Immature natural killer cell (primary cell): ENCODE measurements at regions not wholly inside any gene's neighbourhood (a gene's known extent, or its start where the extent isn't known, plus 50 kb on each side); places are given as distances from the start of the nearest gene placed in this dataset.

ENCODE experiments used
- DNase-seq, 3 donors: peaks; one replicate each; pipeline ENCODE4 v3.0.0; 2022; ENCODE audit warnings: mixed read lengths in 1 of 3
- H3K27ac Mint-ChIP-seq, 6 donors: one replicate each; pipeline ENCODE4 v1.8.0; 2020; ENCODE audit warnings: mixed read lengths in 6 of 6, mild to moderate bottlenecking in 5 of 6, inconsistent platforms in 4 of 6, moderate library complexity in 3 of 6
- H3K27me3 Mint-ChIP-seq, 3 donors: one replicate each; pipeline ENCODE4 v1.8.0; 2020 to 2021; ENCODE audit warnings: low read depth in 3 of 3, mild to moderate bottlenecking in 3 of 3, mixed read lengths in 3 of 3, moderate library complexity in 3 of 3, inconsistent platforms in 1 of 3
- H3K36me3 Mint-ChIP-seq, 3 donors: one replicate each; pipeline ENCODE4 v1.8.0; 2020; ENCODE audit warnings: mixed read lengths in 3 of 3, inconsistent platforms in 2 of 3, mild to moderate bottlenecking in 2 of 3
- H3K4me1 Mint-ChIP-seq, 2 donors: one replicate each; pipeline ENCODE4 v1.8.0; 2020; ENCODE audit warnings: inconsistent platforms in 2 of 2, mild to moderate bottlenecking in 2 of 2, mixed read lengths in 2 of 2, moderate library complexity in 1 of 2
- H3K4me3 Mint-ChIP-seq, 5 donors: one replicate each; pipeline ENCODE4 v1.8.0; 2020; ENCODE audit warnings: mild to moderate bottlenecking in 5 of 5, mixed read lengths in 5 of 5, inconsistent platforms in 3 of 5, moderate library complexity in 3 of 5
- H3K9me3 Mint-ChIP-seq, 6 donors: one replicate each; pipeline ENCODE4 v1.8.0; 2020; ENCODE audit warnings: mild to moderate bottlenecking in 6 of 6, mixed read lengths in 6 of 6, inconsistent platforms in 4 of 6, moderate library complexity in 3 of 6

DNA sequence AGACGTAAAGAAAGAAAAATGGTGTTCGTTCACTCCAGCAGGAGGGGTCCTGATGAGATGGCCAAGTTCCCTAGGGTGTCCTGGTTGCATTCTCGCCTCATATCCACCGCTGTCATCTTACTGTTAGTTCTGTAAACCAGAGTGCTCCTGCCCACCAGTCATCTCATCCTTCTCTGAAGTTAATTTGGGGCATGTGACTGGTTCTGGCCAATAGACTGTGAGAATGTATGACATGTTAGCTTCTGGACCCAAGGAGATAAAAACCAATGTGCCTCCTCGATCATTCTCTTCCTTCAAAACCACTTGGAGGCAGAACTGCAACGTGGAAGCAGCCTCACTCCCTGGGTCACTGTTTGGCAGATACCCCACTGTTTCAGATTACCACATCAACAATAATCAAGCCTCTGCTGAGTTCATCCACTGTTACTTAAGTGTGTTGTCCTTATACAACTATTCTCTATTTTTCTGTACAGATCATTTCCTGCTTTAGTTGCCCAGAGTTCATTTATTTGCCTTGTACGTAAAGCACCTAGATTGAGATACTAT is 759.1 kb downstream of the TSN start:
- Mint-ChIP-seq H3K4me3 (no peak overlapping the region), H3K27ac (peak overlapping the region in 1 of 6 donors; percentile 22), H3K27me3 (peaks cover 0 to 3% (median 1%) of the 10 kb centered on the region in 3 donors), H3K4me1 (no peaks in the 10 kb centered on the region), H3K9me3 (peaks cover 0 to 26% (median 14%) of the 10 kb centered on the region in 6 donors), H3K36me3 (no peaks in the 10 kb centered on the region)
- no peak for DNase-seq

DNA sequence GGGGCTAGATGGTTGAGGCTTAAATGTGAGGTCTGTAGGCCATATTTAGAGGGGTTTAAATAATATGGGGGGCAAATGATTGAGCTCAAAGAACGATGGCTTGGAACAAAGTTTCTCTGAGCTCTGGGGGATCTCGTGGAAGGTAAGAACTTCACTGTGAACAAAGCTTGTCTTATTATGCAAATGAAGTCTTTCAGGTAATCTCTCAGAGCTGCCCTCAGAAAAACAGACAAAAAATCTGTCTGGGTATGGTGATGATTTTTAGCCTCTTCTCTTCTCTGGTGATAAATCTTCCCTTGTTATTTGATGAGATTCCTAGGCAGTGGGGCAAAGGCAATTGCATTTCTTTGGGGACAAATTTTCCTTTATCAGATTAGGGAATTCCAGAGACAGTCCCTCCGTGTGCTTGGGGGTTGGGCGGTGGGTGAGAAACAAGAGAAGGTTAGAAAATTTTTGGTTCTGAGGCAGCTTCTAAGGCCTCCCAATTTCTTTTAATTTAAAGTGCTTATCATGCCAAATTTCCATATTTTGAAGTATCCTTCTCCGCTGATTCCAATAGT is 760.4 kb downstream of the TSN start:
- peaks cover 0 to 3% (median 1%) of the 10 kb centered on the region in 3 donors for H3K27me3 Mint-ChIP-seq
- H3K4me3 Mint-ChIP-seq = no peak overlapping the region

DNA sequence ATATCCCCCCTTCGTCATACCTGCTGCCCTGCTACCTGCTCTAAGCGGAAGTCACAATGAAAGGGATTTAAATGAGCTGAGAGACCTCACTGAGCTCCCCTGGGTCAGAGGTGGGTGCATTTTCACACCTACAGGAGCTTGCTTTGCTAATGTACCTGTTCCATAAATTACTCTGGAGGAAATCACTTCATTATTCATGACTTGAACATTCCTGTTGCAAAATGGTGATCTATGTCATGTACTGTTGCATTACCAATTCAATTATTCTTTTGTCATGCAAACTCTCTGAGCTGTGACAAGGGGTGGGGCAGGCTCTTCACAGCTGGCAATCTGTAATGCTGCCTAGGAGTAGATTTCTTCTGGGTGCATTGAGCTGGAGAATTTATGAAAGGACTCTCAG is 761.3 kb downstream of the TSN start:
- DNase-seq = no peak
- peaks cover 0 to 18% (median 9%) of the 10 kb centered on the region in 6 donors for H3K9me3 Mint-ChIP-seq
- no peaks in the 10 kb centered on the region for H3K4me1 Mint-ChIP-seq
- H3K27ac Mint-ChIP-seq = no peak overlapping the region
- no peak overlapping the region for H3K4me3 Mint-ChIP-seq
- H3K27me3 Mint-ChIP-seq = peaks cover 0 to 3% (median 1%) of the 10 kb centered on the region in 3 donors
- no peaks in the 10 kb centered on the region for H3K36me3 Mint-ChIP-seq

More for the DNA sequence above, 760.4 kb downstream of the TSN start:
- no peaks in the 10 kb centered on the region for H3K4me1 Mint-ChIP-seq
- H3K27ac Mint-ChIP-seq = no peak overlapping the region
- DNase-seq = no peak
- no peaks in the 10 kb centered on the region for H3K36me3 Mint-ChIP-seq
- H3K9me3 Mint-ChIP-seq = peaks cover 0 to 23% (median 11%) of the 10 kb centered on the region in 6 donors

- H3K9me3 Mint-ChIP-seq = peaks cover 0 to 15% (median 6%) of the 10 kb centered on the region in 6 donors
- no peaks in the 10 kb centered on the region for H3K4me1 Mint-ChIP-seq
- H3K27me3 Mint-ChIP-seq = peaks cover 0 to 3% (median 2%) of the 10 kb centered on the region in 3 donors
- H3K27ac Mint-ChIP-seq = no peak overlapping the region
- H3K36me3 Mint-ChIP-seq = no peaks in the 10 kb centered on the region
- no peak overlapping the region for H3K4me3 Mint-ChIP-seq
- DNase-seq = no peak
Measured at GRCh38 chr2:122519366-122519765, 763.9 kb downstream of the TSN start.

DNA sequence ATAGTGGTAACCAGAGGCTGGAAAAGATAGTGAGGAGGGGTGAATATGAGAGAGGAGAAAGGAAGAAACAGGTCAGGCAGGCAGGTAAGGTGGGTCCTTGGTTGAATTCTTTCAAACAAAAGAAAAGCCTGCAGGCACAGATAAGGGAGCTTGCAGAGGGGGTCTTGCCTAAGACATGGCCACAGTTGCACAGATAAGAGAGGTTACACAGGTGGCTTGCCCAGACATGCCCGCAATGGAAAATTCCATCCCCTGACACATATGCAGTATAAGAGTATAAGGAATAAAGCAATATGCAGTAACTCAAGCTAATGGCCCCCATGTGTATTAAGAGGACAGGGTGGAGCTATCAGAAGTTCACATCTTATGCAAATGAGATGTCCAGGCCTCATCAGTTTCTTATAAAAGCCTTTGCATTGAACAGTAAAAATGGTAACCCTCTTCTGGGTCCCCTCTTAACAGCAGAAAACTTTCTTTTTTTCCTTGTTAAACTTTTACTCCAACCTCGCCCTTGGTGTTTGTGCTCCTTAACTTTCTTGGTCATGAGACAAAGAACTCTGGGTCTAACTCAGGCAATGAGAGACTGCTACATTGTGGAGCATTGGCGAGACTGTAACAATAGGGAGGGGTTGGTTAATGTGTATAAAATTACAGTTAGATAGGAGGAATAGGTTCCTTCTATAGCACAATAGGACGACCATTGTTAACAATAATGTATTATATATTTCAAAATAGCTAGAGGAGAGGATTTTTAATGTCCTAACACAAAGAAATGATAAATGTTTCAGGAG is 764.6 kb downstream of the TSN start:
- Mint-ChIP-seq H3K27me3 (peaks cover 0 to 2% (median 2%) of the 10 kb centered on the region in 3 donors), H3K4me3 (no peak overlapping the region), H3K4me1 (no peaks in the 10 kb centered on the region), H3K36me3 (no peaks in the 10 kb centered on the region), H3K9me3 (peaks cover 0 to 15% (median 3%) of the 10 kb centered on the region in 6 donors), H3K27ac (no peak overlapping the region)
- no peak for DNase-seq

DNA sequence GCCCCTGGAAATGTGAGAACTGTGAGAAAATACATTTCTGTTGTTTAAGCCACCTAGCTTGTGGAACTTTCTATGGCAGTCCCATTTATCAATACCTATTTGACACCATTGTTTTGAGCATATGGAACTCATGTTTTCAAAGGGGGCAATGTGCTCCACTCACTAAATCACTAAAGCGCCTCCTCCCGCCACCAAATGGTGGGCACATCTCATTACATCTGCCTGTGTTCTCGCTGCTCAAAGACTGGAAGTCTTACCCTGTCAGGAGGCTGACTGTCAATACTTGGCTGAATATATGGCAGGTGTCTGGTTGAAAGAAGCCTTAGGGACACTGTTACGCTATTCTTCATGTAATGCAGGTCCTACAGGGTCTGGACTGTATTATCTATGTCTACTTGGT is 767.7 kb downstream of the TSN start:
- H3K4me3 Mint-ChIP-seq = no peak overlapping the region
- DNase-seq = no peak
- H3K27ac Mint-ChIP-seq = no peak overlapping the region
- H3K9me3 Mint-ChIP-seq = peaks cover 0 to 14% (median 4%) of the 10 kb centered on the region in 6 donors
- peaks cover 0 to 3% (median 2%) of the 10 kb centered on the region in 3 donors for H3K27me3 Mint-ChIP-seq
- H3K36me3 Mint-ChIP-seq = no peaks in the 10 kb centered on the region
- no peaks in the 10 kb centered on the region for H3K4me1 Mint-ChIP-seq

DNA sequence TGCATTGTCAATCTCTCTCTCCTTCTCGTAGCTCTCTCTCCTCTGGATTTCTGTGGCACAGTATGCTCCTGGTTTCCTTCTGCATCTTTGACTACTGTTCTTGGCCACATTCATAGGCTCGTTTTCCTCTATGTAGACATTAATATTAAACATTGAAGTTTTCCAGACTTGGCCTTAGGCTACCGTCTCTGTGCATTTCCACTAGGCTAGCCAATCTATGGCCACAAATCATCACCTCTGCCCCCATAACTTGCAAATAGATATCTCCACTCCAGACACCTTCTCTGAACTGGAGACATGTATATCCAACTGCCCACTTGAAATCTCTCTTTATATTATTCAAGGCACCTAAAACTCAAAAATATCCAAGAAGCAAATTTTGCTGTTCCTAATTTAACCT is 768.5 kb downstream of the TSN start:
- H3K27ac Mint-ChIP-seq = no peak overlapping the region
- peaks cover 0 to 3% (median 2%) of the 10 kb centered on the region in 3 donors for H3K27me3 Mint-ChIP-seq
- no peaks in the 10 kb centered on the region for H3K4me1 Mint-ChIP-seq

GRCh38 chr2:122525336-122525735 is 769.9 kb downstream of the TSN start:
- H3K36me3 Mint-ChIP-seq = no peaks in the 10 kb centered on the region
- H3K9me3 Mint-ChIP-seq = peaks cover 0 to 21% (median 4%) of the 10 kb centered on the region in 6 donors
- DNase-seq = no peak

More for the DNA sequence above, 768.5 kb downstream of the TSN start:
- Mint-ChIP-seq H3K4me3 (no peak overlapping the region), H3K36me3 (no peaks in the 10 kb centered on the region), H3K9me3 (peaks cover 0 to 14% (median 4%) of the 10 kb centered on the region in 6 donors)
- no peak for DNase-seq

GRCh38 chr2:122528061-122528460 is 772.6 kb downstream of the TSN start:
- Mint-ChIP-seq H3K4me1 (no peaks in the 10 kb centered on the region), H3K4me3 (no peak overlapping the region), H3K27ac (no peak overlapping the region), H3K36me3 (no peaks in the 10 kb centered on the region), H3K9me3 (peaks cover 0 to 25% (median 5%) of the 10 kb centered on the region in 6 donors), H3K27me3 (peaks cover 0 to 3% (median 2%) of the 10 kb centered on the region in 3 donors)
- no peak for DNase-seq

More at GRCh38 chr2:122525336-122525735, 769.9 kb downstream of the TSN start:
- Mint-ChIP-seq H3K4me3 (no peak overlapping the region), H3K4me1 (no peaks in the 10 kb centered on the region), H3K27ac (no peak overlapping the region), H3K27me3 (peaks cover 0 to 3% (median 2%) of the 10 kb centered on the region in 3 donors)

DNA sequence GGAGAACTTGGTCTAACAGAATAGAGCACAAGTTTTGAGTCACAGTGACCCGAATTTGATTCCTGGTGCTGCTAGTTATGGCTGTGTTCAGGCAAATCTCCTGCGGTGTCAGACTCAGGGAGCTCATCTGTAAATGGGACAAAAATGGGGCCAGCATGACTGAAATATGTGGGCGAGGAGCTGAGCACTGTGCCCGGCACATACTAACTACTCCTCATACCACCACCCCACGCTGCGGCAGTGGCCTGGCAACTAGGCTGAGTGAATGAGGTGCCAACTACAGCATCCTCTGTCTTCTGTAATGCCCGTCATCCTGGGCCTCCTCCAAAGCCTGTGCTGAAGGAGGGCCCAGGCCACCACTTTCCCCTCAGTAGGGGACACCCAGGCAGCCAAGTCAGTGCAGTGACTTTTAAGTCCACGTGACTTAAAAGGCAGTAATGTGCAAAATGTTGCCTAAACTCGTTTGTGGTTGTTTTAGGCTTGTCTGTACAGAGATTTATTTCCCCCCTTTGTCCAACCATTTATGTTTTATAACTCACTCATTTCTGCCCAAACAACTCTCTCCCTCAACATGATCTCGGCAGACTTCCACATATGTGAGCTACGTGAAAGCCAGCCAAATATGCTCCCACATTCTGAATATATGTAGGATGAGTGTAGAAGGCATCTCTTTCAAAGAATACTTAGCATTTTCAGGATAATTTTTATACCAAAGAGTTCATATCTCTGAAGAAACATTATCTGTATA is 773.7 kb downstream of the TSN start:
- no peak for DNase-seq
- H3K4me1 Mint-ChIP-seq = no peaks in the 10 kb centered on the region
- no peak overlapping the region for H3K27ac Mint-ChIP-seq
- H3K9me3 Mint-ChIP-seq = peaks cover 0 to 25% (median 3%) of the 10 kb centered on the region in 6 donors
- H3K36me3 Mint-ChIP-seq = no peaks in the 10 kb centered on the region
- peaks cover 0 to 3% (median 0%) of the 10 kb centered on the region in 3 donors for H3K27me3 Mint-ChIP-seq
- no peak overlapping the region for H3K4me3 Mint-ChIP-seq

DNA sequence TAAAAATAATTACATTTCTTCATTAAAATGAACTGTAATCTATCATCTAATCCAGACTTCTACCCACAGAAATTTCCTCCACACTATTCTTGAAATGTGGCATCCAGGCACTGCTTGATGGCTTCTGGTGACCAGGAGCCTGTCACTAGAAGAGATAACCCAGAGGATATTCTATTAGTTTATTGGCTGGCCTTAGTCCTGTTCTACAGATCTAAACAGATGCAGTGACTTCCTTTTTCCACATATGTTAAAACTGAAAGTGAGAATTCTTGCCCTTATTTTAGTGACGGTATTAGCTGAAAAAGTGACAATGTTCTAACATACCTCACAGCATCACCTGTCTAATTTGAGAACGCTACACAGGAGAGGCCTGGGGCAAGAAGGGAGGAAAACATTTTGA is 775.4 kb downstream of the TSN start:
- H3K36me3 Mint-ChIP-seq = no peaks in the 10 kb centered on the region
- no peak overlapping the region for H3K4me3 Mint-ChIP-seq
- H3K27me3 Mint-ChIP-seq = peaks cover 0 to 3% (median 0%) of the 10 kb centered on the region in 3 donors

DNA sequence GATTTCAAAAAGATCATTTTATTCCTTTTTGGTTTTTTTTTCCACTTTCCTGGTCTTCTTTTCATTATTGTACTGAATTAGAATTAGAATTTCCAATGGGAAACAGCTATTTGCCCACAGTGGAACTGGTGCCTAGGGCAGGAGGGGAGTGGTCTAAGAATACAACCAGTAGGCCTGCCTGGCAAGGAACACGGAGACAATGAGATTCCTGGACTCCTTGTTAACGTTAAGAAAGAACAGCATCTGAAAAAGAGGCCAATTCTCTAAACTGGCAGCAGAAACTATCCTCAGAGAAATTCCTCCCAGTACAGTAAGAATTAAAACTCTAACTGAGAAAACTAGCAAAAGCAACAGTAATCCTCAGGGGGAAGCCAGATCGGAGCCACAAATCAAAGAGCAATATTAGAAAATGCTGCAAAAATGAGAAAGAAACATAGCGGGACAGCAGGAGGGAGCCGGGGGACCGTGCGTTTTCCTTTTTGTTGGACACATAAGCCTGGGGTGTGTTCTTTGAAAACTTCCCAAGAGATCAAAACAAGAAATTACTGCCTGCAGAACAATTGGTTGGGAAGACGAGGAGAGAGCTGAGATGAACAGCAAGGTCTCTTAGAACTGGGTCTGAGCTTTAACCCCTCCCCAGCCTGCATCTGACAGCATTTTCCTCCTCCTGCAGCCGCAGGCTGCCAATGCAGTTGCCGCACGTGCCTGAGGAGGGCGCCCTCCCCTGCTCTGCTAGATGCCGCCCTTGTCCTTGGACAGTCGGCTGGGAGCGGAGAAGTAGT is 776.0 kb downstream of the TSN start:
- no peak for DNase-seq
- Mint-ChIP-seq H3K27ac (no peak overlapping the region), H3K4me1 (no peaks in the 10 kb centered on the region), H3K27me3 (peaks cover 0 to 3% (median under 1%) of the 10 kb centered on the region in 3 donors), H3K36me3 (no peaks in the 10 kb centered on the region), H3K4me3 (no peak overlapping the region), H3K9me3 (peaks cover 0 to 26% (median 5%) of the 10 kb centered on the region in 6 donors)

More for the DNA sequence above, 775.4 kb downstream of the TSN start:
- Mint-ChIP-seq H3K4me1 (no peaks in the 10 kb centered on the region), H3K27ac (no peak overlapping the region), H3K9me3 (peaks cover 0 to 25% (median 4%) of the 10 kb centered on the region in 6 donors)
- DNase-seq = no peak

GRCh38 chr2:122532072-122532344 is 776.6 kb downstream of the TSN start:
- H3K9me3 Mint-ChIP-seq = peaks cover 0 to 27% (median 7%) of the 10 kb centered on the region in 6 donors
- H3K27me3 Mint-ChIP-seq = peaks cover 0 to 2% (median 2%) of the 10 kb centered on the region in 3 donors
- DNase-seq = no peak
- no peaks in the 10 kb centered on the region for H3K4me1 Mint-ChIP-seq
- no peak overlapping the region for H3K4me3 Mint-ChIP-seq
- no peak overlapping the region for H3K27ac Mint-ChIP-seq
- H3K36me3 Mint-ChIP-seq = no peaks in the 10 kb centered on the region
